ENCODE measurements at regions not wholly inside any gene's neighbourhood (a gene's known extent, or its start where the extent isn't known, plus 50 kb on each side); places are given as distances from the start of the nearest gene placed in this dataset.

DNA sequence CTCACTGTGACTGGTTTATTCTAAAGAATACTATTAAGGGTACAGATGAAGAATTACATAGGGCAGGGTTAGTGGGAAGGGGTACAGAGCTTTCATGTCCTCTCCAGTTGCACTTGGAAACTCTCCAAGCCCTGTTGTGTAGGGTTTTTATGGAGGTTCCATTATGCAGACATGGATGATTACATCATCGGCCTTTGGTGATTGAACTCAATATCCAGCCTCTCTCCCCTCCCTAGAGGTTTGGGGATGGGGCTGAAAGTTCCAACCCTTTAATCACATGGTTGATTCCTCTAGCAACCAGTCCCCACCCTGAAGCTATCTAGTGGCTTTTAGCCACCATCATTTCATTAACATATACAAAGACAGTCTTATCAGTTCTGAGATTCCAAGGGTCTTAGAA, 472.6 kb downstream of the BUD13 start:
- no peak for DNase-seq (ENCODE audit: low spot score)

DNA sequence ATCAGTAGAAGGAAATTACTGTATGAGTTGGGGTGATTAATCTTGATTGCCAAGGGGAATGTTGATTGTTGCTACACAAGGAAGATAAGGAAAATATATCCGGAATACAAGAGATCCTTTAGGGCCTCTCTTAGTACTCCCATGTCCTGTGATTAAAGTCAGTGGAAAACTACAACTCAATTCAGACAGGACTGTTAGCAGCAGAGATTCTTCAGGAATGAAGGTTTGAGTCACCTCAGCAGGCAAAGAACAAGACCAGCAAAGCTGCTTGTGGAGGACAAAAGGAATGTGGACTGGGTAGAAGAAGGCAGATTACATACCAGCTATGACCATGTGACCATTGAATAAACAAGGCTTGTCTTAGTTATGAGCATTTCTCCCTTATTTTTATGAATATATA, 478.2 kb downstream of the BUD13 start:
- no peak for DNase-seq (ENCODE audit: low spot score)

DNA sequence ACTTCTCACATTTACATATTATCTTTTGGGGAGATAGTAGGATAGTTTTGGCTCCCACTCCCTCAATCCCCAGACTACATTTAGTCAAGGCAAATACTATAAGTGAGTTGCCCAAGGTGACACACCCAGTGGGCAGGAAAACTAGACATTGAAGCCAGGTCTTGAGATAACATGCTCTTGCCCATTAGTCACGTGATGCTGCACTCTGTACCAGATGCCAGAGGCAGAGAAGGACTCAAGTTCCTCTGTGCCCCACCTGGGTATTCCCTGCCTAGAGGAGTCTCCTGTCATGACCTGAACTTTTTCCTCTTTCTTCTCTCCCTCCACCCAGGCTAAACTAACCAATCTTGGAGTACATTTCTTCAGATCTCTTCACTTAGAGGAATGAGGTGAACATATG, 484.9 kb downstream of the BUD13 start:
- no peak for DNase-seq (ENCODE audit: low spot score)

DNA sequence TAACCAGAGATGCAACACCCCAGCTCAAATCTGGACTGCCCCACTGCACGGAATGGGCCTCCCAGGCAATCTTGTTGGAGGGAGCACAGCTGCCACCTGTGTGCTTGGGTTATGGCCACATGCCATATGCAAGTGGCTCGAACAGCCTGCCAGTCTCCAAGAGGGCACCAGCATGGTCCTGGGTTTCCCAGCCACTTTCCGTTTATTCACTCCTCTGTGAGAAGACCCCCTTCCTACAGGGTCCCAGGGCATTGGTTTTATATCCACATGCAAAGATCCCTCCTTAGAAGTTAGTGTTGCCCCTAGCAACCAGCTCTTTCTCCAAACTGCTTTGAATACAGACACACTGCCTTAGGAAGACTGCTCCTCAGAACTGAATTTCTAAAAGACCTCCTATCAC, 487.8 kb downstream of the BUD13 start:
- DNase-seq (ENCODE audit: low spot score): no peak

DNA sequence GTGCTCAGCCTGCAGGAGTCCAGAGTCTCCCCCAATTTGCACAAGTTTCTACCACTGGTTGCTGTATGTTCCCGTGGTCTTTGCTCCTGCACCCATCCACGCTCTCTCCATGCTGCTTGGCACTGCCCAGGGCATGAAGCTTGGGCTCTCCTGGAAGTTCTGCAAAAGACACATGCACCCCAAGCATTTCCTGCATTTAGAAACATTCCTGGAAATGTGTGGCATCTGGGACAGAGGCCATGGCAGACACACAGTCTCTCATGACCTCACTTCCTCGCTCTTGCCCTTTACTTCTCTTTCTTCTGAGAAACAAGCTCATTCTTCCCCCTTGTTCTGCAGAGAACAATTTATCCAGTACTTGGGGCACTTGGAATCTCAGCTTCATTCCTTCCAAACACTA, 489.5 kb downstream of the BUD13 start:
- DNase-seq (ENCODE audit: low spot score): no peak

DNA sequence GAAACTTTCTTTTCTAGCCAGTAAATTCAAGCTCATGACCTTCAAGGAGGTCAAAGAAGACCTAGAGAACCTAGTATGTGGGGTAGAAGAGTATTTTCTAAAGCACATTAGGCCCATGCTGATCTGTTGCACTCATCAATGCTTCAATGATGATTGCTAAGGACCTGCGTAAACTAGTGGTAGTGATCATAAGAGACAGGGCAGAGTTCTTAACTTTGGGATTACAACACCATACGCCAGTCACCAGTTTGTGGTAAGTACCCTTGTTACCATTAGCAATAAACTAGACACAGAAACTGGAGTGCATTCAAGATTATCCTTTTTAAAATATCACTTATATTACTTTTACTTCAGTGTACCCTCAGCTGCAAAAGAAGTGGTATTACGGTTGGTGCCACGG, 490.3 kb downstream of the BUD13 start:
- DNase-seq (ENCODE audit: low spot score): no peak

DNA sequence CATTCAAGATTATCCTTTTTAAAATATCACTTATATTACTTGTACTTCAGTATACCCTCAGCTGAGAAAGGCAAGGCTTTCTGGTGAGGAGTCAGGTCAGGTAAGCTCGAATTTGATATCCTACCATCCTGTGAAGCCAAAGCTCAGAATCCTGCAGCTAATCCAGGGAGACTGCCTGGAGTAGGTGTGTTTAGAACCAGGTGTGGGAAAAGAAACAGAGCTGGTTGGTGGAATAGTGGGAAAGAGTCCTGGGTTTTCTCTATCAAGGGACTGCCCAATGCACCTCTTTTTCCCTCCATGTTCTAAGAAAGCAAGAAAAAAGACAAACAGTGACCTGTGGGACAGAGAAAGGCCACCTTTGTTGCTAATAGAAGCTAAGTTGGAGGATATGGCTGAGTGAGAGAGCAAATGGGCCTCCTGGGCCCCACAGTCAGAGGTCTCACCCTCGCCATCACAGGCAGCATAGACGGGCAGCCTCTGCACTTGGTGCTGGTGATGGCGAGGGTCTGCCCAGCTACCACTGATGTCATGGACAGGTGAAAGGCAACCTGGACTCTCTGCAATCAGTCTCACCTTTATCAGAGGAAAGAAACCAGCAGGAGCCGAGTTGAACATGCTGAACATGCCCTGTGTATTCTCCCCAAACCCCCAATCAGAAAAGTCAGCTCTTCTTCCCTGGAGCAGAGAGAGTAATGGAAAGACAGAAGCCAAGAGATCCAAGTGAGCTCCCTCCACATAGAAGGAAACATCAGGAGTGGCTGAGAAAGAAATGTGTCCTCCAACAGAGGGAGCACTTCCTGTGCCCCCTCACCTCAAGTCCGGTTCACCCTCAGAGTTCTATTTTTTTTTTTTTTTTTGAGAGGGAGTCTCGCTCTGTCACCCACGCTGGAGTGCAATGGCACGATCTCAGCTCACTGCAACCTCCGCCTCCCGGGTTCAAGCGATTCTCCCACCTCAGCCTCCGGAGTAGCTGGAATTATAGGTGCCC, 491.3 kb downstream of the BUD13 start:
- DNase-seq (ENCODE audit: low spot score): no peak

DNA sequence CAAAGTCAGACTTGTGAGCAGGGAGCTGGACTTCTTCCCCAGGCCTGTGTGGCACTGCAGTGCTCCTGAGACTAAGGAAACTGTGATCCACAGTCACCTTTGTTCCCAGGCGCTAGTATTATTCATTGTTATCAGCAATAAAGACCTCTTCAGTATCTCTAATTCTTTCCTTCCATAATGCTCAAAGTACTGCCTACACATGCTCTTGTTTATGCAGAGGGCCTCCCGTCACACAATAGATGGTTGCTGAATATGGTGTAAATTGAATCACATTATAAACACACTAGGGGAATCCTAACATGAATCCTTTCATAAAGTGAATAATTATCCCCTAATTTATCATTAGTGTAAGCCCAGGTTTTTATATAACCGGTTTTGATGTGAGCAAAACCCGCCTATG, 493.3 kb downstream of the BUD13 start:
- no peak for DNase-seq (ENCODE audit: low spot score)

DNA sequence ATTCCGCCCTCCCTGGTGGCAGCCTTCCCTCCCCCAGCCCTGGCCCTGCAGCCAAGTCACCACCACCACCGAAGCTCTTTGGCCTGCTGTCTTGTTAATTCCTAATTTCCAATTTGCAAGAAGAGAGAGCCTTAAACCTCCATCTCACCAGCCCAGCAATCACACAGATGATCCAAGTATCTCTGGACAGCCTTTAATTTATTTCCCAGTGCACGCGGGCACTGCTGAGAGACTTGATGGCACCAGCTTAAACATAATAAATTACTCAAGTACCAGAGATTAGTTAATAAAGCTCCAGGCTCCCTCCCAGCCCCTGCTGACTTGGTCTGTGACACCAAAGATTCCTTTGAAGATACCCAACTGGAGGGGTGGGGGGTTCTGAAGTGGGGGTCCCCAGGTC, 494.7 kb downstream of the BUD13 start:
- no peak for DNase-seq (ENCODE audit: low spot score)

DNA sequence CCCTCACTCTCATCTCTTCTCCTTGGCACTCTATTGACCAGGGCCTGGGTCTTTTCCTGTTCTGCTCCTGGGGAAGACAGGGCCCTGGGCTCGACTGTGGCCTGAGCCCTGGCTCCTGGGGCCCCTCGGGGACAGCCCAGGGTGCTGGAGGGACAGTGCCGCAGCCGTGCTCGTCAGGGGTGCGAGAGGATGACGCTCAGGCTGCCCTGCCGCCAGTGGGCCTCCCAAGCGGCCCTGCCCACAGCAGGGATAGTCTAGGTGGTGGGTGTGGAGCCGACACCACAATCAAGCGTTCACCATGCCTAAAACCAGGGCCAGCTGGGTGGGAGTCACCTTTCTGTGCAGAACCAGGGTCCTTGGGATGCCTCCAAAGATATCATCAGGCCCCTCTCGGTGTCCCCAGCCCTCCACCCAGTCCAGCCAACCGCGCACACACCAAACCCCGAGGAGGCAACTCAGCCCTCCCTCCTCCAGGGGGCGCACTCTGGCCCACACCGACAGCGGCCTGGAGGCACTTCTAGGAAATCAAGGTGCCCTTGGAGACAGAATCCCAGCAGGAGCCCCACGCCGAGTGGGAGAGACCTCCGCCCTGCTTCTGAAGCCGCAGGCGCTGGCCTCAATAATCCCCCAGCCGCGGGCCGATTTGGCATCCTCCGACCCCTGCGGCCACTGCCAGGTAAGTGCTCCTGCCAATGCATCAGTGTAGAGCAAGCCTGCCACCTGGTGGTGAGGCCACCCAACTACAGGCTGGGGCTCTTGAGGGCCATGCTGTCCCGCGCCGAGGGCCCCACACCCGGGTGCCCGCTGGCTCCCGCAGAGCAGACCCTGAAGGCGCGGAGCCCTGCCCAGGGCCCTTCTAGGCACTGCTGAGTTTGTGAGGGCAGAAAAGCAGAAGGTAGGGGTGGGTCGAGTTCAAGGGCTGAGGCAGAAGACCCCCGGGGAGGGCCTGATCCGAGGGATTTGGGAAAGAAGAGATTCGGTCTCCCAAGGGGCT, 496.4 kb downstream of the BUD13 start:
- DNase-seq (ENCODE audit: low spot score): peak; percentile 71

DNA sequence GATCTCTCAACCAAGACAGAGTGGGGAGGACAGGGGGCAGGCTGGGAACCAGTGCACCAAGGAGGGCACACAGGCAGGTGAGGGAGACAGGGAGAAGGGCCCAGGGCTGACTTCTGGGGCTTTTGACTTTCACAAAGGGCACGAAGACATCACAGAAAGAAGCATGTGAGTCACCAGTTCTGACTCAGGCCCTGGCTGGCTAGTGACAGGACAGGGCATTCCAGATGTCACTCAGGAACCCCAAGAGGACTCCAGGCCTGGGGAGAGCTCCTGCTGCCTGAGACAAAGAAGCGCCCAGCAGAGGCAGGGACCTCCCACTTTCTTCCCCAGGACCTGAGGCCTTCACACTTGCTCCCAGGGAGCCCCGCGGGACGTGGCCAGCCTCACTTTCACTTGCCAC, 497.2 kb downstream of the BUD13 start:
- no peak for DNase-seq (ENCODE audit: low spot score)

DNA sequence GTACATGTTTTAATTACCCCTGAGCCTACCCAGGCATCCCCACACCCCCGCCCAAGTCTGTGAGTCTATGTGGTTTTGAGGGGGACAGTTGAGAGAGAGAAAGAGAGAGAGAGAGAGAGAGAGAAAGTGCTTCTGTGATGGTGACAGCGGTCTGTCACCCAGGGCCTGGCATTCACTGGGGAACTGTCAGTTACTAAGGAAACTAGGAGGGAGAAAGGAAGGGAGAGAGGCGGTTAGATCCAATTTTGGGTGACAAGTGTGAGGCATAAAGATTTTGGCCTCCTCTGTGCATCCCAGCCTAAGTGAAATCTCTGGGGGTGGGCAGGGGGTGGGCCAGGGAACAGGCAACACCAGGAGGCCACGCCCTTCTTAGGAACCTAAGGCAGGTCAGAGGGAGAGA, 498.3 kb downstream of the BUD13 start:
- no peak for DNase-seq (ENCODE audit: low spot score)

DNA sequence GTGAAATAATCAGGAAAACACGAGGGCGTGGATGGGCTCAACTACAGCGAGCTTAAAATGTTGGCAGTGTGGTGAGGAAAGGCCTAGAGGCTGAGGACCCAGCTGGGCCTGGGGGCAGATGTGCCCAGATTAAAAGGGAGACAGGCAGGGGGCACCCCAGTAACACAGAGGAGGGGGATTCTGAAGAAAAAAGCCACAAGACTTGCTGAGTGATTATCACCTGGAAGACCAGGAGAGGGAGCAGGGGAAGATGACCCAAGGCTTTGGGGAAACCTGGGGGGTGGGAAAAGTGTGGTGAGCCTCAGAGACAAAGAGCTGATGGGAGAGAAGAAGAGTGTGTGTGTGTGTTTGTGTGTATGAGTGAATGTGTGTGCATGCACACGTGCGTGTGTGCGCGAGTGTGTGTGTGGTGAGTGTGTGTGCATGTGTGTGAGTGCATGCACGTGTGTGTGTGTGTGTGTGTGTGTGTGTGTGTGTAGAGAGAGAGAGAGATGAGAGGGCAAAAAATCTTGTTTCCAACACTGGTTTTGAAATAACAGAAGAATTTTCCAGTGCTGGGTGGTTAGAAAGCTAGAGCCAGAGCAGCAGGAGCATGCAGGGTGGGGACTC, 500.5 kb downstream of the BUD13 start:
- DNase-seq (ENCODE audit: low spot score): no peak

DNA sequence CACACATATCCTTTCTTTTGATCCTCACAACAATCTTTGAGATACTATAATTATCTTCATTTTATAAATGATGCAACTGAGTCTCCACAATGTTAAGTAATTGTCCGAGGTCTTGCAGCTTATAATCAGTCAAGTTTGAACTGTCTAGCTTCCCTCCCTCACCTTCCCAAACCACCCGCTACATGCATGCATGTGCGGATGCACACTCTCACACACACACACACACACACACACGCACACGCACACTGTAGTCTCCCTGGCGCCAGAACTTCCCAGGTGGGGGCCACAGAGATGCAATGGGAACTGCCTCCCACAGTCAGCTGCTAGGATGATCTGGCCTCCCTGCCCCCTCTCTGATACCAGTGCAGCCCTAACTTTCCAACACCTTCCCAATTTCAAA, 501.3 kb downstream of the BUD13 start:
- DNase-seq (ENCODE audit: low spot score): no peak

DNA sequence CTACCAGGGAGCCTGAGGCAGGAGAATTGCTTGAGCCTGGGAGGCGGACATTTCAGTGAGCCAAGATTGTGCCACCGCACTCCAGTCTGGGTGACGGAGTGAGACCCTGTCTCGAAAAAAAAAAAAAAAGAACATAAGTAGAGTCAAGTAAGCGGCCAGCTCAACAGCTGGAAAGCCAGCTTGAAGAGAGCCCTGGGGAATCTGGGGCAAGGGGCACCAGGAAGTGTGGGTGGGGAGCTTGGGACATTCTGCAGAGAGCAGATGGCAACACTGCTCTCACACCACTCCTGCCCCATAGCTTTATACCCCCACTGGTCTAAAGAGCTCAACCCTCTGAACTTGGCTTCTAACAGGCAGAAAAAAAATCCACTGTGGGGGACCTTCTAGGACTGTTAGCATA, 505.6 kb downstream of the BUD13 start:
- no peak for DNase-seq (ENCODE audit: low spot score)

DNA sequence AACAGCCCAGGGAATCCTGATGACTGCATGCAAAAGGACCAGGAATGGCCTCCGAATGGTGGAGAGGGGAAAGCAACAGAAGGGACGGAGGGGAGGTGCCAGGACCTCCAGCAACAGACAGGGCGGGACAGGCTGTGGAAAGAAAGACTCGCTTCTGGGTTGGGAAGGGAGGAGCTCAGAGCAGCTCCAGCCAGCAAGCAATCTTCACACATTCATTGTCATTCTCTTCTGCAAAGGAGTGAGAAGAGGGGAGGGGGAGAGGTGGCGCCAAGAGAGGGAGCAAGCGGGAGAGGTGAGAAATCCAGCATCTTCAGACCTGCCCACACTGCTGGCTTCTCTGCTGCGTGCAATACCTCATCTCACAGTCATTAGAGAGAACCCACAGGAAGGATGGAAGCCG, 509.0 kb downstream of the BUD13 start:
- no peak for DNase-seq (ENCODE audit: low spot score)

DNA sequence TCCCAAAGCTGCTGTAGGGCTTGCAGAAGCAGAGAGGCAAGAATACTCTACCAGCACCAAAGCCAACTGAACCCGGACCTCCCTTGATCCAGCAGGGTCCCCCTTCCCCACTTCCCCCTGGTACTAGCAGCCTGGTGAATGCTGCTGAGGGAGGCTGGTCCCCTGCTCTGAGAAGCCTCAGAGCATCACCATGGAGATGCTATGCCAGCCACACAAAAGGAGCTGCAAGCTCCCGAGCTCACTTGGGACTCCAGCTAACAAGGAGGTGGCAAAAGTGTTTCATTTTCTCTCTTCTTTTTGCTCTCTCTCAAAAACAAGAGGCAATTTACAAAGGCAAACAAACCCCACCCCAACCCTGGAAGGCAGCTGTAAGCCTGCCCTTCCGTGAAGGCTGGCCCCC, 509.8 kb downstream of the BUD13 start:
- peak; percentile 38 for DNase-seq (ENCODE audit: low spot score)

DNA sequence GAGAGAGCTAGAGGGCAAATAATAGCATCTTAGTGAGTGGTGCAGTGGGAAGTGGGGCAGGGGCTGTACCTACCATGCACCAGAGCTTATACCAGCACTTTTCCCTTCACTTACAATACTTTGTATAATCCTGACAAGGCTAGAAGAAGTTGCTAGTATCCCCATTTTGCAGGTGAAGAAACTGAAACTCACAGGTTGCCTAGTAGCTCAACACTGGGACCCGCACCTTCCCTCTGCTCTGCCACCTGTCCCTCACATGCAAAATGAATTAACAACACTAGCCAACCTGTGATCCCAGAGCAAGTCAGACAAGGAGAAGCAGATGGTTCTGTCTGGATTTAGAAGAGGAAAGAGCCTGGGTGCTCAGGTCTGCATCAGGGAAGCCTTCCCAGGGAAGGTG, 510.4 kb downstream of the BUD13 start:
- DNase-seq (ENCODE audit: low spot score): no peak

DNA sequence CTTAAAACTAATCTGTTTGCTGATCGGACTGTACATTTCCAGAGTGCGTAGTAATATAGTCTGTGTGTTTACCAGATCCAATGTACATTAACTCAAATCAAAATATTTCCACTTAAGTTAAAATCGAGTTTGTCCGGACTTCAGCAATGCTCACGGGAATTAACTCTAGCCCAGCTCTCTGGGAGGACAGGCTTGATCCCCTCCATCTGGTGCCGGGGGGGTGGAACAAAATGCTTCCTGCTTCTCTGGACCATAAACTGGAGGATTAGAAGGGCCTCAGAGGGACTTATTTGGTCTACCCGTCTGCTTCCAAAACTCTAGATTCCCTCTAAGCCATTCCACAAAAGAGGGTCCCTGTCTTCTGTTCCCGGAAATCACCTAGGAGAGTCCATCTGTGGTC, 511.2 kb downstream of the BUD13 start:
- no peak for DNase-seq (ENCODE audit: low spot score)

DNA sequence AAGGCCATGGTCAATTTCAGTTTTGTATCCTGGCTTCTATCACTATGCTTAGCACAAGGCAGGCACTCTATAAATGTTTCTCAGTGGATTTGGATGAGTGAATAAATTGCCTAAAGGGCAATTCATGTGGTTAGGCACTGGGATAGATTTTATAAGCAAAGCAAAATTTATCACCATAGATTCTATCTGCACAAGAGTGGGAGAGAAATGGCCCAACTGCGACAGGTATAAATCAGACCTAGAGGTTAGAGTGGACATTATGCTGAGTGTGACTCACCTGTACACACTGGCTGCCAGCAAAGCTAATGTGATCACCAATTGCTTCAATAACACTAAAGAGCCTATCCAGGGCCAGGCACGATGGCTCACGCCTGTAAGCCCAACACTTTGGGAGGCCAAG, 514.0 kb downstream of the BUD13 start:
- no peak for DNase-seq (ENCODE audit: low spot score)

DNA sequence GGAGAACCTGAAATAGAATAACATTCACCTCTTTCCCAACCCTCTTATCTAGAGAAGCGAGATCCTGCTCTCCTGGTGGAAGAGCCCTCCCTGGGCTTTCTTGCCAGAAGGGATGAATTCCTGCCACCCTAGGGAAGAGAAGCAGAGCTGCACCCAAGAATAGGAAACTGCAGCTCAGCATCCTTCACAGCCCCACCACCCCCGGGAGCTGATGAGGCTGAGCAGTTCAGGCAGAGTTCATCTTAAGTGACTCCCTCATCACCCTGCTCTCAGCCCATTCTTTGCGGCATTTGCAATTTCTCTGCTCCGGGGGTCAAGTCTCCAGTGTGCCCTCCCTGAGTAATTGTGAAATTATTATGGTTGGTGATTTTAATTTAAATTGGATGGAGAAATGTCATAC, 514.9 kb downstream of the BUD13 start:
- DNase-seq (ENCODE audit: low spot score): no peak

DNA sequence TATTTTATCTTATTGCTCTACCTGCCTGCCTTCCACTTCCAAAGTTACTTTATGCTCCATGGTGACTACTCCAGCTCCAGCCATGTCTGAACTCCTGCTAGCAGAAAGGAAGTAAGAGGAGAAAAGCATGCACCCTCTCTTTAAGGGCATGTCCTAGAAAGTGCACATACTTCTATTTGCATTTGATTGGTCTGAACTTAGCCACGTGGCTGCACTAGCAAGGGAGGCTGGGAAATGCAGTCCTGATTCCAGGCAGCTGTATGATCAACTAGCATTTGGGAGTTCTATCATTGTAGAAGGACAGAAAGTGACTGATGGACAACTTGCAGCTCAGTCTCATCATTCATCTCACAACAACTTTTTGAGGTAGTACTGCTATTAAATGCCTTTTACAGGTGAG, 515.7 kb downstream of the BUD13 start:
- no peak for DNase-seq (ENCODE audit: low spot score)

Data from Ammon's horn (tissue), 1 donor.